GM12874 (cell line): ENCODE measurements at regions not wholly inside any gene's neighbourhood (a gene's known extent, or its start where the extent isn't known, plus 50 kb on each side); places are given as distances from the start of the nearest gene placed in this dataset.

Experiments
- CTCF ChIP-seq: IDR thresholded peaks from 2 replicates; pipeline ENCODE4 v1.5.1; 2011; ENCODE audit warnings: low read depth, mild to moderate bottlenecking, control low read depth, low read length, moderate library complexity; ENCODE audit not compliant: insufficient read depth

- TF ChIP-seq CTCF, result no peak
Observed at GRCh38 chr5:129244478-129244877, 149.9 kb downstream of the ISOC1 start.

DNA sequence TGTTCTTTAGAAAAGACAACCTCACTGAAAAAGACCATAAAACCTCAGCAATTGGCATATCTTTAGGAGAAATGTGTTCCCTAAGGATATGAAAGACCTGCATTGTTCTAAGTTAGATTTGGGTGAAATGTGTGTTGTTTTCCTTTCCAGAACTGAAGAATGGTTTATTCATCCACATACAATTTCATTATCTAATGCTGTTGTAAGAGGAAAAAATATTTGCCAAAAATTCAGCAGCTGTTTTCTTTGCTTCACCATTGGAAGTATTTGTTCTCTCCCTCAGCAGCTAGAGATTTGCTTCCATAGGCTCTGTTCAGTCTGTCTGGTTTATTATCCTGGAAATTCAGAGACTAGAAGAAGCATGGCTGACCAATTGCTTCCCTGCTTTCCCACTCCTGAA, 150.9 kb downstream of the ISOC1 start:
- no peak for TF ChIP-seq CTCF

GRCh38 chr5:129246088-129246487, 151.5 kb downstream of the ISOC1 start:
- no peak for TF ChIP-seq CTCF

DNA sequence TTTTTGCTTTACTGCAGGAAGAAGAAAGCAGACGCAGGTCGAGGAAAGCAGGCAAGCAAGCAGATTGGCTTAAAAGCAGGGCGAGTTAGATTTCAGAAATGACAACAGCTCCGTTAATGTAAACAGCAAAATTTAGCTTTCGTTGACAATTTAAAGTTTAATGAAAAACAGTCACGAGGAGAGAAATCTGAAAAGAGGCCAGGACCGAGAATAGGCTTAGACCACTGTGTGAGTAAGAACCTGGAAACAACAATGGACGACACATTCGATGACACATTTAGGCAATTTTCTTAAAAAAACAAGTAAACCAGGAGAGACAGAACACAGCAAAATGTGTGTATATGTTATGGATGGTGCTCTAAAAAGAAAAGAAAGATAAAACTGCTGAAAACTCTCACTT, 155.3 kb downstream of the ISOC1 start:
- no peak for TF ChIP-seq CTCF

- no peak for TF ChIP-seq CTCF
Observed at GRCh38 chr5:129271308-129271707, 176.8 kb downstream of the ISOC1 start.

- no peak for TF ChIP-seq CTCF
Observed at GRCh38 chr5:129284010-129284409, 176.1 kb upstream of the ADAMTS19 start.

DNA sequence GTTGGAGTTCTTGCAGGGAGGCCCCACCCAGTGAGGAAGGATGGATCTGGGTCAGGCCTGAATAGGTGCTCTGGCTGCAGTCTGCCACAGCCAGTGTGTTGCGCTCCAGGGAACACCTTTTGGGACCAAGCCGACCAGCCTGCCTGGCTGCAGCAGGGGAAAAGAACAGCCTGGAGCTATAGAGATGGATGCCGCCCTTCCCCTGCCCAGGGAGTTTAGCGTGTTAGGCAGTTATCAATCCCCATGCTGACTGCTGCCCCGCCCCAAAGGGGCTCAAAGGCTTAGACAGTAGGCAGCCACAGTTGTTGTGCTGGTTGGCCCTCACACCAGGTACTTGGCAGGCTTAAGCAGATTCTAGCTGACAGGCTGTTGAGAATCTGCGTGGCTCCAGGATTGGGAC, 153.4 kb upstream of the ADAMTS19 start:
- no peak for TF ChIP-seq CTCF

DNA sequence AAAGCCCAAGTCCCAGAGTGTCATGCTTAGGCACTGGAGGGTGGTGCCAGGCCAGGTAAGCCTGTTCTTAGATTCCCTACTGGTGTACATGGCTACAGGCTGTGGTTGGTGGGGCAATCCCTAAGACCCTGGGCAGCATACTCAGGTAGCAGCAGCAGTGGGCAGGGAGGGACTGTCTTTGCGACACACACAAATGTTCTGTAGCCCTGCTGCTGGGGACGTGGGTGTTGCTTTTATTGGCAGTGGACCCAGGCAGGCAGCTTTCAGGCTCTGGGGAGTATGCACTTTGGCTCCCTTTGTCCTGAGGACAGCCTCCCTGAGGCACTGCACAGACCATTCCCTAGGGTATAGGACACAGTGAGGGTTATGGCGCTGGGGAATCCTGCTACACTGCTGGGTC, 137.1 kb upstream of the ADAMTS19 start:
- TF ChIP-seq CTCF, result no peak
